ENCODE measurements at regions not wholly inside any gene's neighbourhood (a gene's known extent, or its start where the extent isn't known, plus 50 kb on each side); places are given as distances from the start of the nearest gene placed in this dataset.

DNA sequence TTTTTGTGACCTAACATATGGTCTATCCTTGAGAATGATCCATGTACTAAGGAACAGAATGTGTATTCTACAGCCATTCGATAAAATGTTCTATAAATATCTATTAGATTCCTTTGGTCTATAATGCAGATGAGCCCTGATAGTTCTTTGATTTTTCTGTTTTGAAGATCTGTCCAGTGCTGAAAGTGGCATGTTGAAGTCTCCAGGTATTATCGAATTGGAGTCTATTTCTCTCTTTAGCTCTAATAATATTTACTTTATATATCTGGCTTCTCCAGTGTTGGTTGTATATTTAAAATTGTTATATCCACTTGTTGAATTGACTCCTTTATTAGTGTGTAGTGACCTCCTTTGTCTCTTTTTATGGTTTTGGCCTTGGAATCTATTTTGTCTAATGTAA is 377.9 kb downstream of the ARL6IP6 start:
- TF ChIP-seq, protein P1, sequence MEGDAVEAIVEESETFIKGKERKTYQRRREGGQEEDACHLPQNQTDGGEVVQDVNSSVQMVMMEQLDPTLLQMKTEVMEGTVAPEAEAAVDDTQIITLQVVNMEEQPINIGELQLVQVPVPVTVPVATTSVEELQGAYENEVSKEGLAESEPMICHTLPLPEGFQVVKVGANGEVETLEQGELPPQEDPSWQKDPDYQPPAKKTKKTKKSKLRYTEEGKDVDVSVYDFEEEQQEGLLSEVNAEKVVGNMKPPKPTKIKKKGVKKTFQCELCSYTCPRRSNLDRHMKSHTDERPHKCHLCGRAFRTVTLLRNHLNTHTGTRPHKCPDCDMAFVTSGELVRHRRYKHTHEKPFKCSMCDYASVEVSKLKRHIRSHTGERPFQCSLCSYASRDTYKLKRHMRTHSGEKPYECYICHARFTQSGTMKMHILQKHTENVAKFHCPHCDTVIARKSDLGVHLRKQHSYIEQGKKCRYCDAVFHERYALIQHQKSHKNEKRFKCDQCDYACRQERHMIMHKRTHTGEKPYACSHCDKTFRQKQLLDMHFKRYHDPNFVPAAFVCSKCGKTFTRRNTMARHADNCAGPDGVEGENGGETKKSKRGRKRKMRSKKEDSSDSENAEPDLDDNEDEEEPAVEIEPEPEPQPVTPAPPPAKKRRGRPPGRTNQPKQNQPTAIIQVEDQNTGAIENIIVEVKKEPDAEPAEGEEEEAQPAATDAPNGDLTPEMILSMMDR (IDR thresholded peaks at IDR 0.05) = no peak
- TF ChIP-seq EZH2phosphoT487 (IDR thresholded peaks at IDR 0.05) (no peak), EZH2 (IDR thresholded peaks at IDR 0.05) (no peak)
